ENCODE measurements at regions not wholly inside any gene's neighbourhood (a gene's known extent, or its start where the extent isn't known, plus 50 kb on each side); places are given as distances from the start of the nearest gene placed in this dataset.

DNA sequence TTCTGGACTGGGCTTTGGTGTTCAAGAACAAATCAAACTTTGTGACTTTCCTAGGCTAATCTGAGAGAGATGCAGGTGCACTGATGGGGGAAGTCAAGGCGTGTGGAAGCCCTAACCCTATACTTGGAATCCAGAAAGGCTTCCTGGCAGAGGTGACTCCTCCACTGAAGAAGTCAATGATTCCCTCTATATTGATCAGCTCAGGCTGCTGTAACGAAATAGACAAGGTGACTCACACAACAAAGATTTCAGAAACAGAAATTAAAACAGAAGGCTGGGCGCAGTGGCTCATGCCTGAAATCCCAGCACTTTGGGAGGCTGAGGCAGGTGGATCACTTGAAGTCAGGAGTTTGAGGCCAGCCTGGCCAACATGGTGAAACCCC is 69.6 kb upstream of the GGTA1 start:
- no peak for DNase-seq (ENCODE audit: low spot score)

DNA sequence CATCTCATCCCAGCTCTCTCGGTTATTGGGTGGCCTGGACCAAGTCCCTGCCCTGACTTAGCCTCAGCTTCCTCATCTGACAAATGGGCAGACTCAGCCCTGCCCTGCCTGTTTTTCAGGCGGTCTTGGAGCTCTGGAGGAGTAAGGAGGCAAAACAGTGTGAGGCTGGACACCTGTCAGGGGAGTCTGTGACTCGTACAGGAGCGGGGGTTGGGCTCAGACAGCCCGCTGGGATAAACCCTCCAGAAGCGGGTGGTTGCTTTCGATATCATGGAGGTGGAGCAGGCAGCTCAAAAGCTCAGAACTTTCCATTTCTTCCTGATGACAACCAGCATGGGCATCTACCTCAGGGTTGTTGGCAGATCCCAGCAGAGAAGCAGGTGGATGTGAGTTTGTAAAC is 72.9 kb upstream of the GGTA1 start:
- DNase-seq (ENCODE audit: low spot score), result no peak

DNA sequence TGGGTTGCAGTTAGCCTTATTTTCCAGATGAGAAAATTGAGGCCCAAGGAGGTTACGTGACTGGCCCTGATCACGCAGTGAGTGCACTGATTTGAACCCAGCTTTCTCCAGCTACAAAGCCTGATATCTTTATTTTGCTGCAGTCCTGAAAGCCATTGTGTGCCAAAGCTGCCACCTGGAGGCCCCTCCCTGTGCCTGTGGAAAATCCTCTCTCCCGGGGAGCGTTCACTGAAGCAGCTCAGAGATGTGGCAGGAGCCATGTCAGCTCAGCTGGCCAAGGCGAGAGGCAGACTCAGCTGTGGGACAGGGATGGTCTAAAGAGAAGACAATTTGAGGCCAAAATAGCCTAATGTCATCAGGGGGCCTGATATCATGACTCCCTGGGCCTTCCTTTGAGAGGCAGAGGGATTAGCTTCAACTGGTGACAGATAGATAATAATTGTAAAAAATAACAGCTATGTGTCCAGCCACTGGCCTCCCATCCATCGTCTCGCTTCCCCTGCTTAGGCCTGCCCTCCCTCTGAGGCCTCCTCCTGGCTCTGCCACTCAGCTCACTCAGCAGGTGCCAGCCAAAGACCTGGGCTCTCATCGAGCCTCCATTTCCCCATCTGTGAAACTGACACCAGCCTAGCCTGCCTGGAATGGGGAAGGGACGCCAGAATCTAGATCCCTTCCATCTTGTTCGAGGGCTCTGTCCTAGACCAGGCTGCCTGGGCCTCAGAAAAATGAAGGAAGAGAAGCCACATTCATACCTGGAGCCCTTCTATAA is 74.3 kb upstream of the GGTA1 start:
- DNase-seq (ENCODE audit: low spot score), result no peak

DNA sequence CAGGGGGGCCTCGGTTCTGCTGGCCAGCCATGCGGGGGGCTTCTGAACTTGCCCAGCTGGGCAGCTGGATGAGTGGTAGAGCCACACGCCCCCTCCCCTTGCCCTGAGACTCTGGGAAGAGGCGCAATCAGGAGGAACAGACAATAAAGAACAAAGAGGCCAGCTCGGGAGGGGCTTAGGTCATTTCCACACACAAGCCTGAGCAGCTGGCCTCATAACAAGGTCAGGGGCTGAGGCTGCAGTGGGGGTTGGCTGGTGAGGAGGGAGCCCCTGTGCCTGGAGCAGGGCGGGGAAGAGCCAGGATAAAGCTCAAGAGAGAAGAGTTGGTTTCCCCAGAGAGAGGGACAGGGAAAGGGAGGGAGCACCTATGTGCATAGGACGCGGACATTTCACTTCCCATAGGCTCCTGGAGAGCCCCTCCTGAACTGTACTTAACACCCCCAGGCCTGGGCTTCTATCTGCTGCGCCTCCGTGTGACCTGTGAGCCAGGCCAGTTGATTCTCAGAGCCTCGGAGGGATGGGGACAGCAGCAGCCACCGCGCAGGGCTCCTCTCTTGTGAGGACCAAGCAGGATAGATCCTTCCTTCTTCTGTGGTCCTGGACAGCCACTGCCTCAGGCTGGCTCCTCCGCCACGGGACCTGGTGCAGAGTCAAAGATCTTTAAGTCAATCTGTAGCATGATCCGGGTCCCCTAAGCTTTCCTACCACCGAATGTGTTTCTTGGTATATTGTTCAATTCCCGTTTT is 75.3 kb upstream of the GGTA1 start:
- no peak for DNase-seq (ENCODE audit: low spot score)

DNA sequence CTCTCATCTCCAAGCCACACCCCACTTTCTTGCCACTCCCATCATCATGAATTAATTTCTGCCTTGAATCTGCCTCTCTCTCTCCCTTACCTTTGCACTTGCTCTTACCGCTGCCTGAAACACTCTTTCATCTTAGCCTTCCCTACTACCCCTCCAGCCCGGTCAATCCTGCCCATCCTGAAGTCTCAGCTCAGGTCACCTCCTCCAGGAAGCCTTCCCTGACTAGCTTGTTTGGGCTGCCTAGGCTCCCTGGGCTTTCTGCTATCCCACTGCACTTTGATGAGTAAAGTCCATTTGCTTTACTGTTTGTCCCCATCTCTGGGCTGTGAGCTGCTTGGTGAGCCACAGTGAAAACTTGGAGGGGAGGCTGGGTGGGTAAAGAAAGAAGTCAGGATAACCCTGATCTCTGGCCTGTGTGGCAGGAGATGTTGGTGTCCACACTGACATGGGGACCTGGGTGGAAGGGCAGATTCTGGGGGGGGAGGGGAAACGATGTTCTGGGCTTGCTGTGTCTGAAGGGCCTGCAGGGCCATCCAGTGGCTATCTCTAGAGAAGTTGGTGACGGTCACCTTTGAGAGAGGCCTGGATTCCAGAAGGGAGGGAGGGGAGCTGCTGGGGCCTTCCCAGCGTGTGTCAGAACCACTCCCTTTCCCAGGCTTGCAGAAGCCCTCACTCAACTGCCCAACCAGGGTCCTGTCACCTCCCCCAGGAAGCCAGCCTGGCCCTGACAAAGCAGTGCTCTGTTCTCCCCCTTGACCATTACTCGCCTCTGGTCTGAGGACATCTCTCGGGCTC is 75.0 kb upstream of the DAB2IP start:
- DNase-seq (ENCODE audit: low spot score), result peak; percentile 36

DNA sequence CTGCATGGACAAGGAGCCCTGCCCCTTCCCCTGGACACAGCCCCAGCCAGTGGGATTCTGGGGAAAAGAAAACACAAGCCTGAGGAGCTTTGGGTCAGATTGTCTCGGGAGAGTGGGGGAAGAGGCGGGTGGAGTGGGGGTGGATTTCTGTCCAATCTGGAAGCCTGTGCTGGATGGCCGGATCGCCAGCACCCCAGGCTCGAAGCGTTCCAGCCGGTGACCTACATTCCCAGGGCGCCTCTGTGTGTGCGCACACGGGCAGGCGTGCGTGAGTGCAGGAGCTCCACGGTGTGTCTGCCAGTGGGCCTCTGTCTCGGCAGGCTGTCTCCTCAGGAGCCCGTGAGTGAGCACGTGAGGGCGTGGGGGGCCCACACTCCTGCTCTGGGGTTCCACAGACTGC is 74.3 kb upstream of the DAB2IP start:
- peak; percentile 52 for DNase-seq (ENCODE audit: low spot score)

DNA sequence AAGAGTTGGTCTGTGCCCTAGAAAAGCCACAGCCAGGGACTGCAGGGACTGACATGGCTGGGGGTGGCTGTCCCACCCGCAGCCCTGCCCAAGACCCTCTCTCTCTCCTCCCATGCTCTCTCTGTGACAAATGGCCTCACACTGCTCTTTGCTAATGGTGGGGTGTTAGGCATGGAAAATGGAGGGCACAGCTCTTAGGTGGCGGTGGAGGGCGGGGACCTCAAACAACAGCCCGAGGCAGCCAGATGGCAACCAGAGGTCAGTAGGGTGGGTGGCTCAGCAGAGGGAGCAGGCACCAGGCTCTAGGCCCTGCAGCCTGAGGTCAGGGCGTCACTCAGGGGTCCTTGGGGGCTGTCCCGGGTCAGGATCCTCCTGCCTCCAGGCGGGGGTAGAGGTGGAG is 73.9 kb upstream of the DAB2IP start:
- no peak for DNase-seq (ENCODE audit: low spot score)

DNA sequence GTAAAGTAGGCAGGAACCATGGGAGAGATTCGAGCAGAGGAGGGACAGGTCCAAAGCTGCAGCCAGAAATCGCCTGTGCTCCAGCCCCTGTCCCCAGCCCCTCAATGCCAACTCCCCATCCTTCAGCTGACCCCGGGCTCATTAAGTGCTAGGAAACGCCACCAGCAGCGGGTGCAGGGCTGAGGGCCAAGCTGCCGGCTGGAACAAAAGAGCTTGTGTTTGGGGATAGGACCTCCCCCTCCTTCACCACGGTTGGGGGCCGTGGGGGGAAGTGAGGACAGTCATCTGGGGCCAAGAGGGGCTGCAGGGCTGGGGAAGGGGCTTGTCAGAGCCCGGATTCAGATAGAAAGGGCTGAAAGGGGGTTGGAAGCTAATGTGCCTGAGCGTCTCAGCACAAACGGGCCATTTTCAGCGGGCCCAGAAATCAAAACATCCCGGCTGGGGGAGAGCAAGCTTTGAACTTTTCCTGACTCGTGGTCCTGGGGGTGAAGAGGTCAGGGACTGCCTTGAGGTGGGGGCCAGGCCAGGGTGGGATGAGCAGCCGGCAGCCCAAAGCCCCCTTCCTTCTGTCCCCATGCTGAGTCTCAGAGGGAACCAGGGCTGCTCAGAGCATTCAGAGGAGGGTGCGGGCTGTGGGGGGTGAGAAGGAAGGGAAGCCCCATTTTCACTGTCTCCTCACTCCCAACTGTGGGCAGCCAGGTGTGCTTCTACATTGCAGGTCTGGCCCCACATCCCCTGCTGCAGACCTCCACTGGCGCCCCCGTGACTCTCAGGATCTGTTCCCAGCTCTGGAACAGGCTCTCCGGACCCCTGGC is 69.4 kb upstream of the DAB2IP start:
- DNase-seq (ENCODE audit: low spot score), result peak; percentile 69

DNA sequence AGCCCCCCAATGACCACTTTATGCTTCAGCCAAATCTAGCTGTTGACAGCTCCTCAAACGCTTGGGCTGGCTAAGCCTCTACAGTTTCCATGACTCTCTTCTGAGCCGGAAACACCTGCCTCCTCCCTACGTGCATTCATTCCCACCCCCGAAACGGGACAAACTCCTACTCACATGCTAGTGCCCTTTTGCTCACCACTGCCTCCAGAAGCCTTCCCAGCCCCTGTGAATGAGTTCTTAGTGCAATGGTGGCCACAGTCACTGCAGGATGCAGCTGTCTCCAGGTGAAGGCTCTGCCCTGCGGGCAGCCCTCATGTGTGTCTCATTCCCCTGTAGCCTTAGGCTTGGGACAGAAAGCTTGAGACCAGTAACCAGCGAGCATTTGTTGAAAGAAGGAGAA is 68.8 kb upstream of the DAB2IP start:
- DNase-seq (ENCODE audit: low spot score), result no peak

DNA sequence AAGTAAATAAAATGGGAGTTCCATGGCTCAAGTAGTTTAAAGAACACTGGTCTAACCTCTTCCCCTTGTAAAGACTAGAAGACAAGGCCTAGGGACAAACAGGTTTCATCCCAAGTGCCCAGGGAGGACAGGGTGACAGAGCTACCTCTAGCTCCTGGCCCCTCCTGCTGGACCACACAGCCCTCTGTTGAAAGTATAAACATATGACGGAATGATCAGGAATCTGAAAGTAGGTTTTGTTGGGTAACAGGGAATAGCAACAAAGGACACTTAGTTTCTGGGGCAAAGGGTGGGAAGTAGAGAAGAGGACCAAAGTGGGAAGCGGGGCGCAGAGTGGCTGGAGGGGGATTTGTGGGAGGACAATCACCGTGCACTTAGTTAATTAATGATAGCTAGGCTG is 67.0 kb upstream of the DAB2IP start:
- no peak for DNase-seq (ENCODE audit: low spot score)

DNA sequence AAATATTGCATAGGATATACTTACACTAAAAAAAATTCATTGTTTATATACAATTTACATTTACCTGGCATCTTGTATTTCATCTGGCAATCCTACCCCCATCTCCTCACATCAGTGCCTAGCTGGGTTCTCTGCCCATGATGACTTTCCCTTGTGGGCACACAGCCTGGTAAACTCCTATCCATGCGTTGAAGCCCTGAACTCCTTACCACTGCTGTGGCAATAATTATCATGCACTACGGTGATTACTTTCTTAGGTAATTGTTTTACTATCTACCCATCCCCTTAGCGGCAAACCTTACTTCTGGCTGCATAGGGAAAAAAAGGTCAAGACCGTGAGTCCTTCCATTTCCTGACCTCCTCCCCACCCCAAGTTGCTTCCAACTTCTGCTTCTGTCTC is 63.6 kb upstream of the DAB2IP start:
- no peak for DNase-seq (ENCODE audit: low spot score)

DNA sequence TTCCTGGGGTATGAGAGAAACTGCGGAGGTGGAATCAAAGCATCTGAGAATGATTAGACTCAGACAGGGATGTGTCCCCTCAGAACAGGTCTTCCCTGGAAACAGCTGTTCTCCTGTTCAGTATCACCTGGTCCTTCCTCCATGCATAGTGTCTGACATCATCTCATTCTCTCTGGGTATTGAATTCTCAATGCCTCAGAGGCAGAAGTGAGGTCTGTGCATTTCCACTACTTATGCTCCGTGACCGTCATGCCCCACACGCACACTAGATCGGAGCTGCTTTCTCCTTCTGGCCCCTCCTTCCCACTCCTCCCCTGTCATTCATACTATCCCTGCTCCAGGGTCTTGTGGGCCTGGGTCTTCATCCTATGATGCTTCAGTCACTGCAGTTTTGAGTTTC is 61.4 kb upstream of the DAB2IP start:
- DNase-seq (ENCODE audit: low spot score), result no peak

DNA sequence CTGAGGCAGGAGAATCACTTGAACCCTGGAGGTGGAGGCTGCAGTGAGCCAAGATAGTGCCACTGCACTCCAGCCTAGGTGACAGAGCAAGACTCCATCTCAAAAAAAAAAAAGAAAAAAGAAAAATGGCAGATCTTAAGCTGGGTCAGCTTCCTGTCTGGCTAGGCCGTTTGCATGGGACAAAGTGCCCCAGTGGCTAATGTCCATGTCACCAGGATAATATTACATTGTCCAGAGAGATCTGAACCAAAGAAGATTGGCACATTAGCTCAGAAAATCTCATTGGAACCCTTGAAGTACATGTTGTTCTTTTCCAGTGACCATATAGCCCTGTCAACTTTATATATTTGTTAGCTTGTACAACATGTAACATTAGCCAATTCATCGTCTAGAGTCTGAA is 59.2 kb upstream of the DAB2IP start:
- no peak for DNase-seq (ENCODE audit: low spot score)

DNA sequence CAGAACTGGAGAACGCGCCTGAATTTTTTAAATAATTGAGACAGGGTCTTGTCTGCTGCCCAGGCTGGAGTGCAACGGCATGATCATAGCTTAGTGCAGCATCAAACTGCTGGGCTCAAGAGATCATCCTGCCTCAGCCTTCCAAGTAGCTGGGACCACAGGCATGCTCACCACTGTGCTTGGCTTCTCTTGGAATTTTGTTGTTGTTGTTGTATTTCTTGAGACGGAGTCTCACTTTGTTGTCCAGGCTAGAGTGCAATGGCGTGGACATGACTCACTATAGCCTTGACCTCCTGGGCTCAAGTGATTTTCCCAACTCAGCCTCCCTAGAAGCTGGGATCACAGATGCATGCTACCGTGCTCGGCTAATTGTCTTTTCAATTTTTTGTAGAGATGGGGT is 58.4 kb upstream of the DAB2IP start:
- DNase-seq (ENCODE audit: low spot score), result no peak

DNA sequence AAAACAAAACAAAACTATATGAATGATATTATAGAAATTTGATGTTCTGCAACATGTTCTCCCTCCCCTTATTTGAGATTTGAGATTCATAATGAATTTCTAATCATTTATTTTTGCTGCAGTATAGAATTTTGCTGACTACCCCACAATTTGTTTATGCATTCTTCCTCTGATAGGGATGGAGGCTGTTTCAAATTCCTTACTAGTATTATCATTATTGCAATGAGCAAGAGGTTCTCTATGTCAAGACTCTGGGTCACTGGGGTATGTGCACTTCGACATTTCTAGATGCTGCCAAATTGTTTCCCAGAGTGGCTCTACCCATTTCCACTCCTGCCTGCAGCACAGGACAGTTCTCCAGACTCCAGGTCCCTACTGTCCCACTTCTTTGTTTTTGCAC is 54.9 kb upstream of the DAB2IP start:
- no peak for DNase-seq (ENCODE audit: low spot score)

DNA sequence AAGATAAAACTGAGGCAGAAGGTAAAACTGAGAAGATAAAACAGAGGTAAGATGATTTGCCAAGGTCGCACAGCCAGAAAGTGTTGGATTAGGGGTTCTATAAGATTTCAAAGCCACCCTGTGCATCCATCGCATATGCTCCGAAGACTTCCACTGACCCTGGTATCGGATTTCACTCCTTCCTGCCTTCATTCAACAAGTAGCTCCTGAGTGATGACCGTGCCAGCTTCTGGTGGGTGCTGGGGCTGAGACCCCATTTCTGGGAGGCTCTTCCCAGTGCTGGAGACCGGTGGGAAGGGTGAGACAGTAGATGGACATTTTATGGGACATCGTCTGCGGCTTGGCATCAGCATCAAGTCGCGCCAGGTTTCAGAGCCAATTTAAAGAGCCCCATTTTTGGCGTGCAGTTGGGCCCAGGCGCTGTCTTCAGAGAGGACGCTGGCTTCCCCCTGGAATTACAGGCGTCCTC is 53.7 kb upstream of the DAB2IP start:
- no peak for DNase-seq (ENCODE audit: low spot score)

DNA sequence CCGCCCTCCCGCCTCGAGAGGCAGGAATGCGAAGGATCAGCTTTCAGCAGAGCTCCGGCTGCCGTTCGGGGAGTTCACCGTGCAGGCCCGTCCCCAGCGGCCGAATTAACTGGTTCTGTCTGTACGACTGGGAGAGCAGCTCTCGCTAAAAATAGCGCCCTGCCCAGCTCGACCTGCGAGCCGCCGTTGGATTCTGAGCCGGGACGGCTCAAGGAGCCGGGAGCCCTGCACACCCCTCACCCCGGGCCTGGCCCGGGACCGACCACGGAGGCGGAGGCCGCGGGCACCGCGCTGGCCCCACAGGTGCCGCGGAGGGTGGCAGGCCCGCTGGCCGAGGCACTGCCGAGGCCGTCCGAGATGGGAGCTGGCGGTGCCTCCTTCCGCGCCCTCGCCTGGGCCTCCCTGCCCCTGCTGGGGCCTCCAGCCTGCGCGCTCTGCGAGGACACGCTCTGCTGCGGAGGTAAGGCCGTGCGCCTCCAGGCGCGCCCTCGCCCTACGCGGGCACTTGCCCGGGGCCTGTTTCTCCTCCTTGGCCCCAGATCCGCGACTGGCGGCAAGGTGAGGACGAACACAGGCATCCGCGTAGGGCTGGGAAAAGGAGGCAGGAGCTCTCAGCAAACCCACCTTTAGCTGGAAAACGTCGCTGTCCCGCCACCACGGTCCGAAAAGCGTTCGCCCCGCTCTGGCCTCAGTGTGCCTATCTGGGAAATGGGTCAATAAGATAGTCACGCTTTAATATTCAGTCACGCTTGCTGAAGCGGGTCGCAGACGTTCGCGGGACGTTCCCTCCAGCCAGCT is 53.1 kb upstream of the DAB2IP start:
- DNase-seq (ENCODE audit: low spot score), result peak; percentile 92

DNA sequence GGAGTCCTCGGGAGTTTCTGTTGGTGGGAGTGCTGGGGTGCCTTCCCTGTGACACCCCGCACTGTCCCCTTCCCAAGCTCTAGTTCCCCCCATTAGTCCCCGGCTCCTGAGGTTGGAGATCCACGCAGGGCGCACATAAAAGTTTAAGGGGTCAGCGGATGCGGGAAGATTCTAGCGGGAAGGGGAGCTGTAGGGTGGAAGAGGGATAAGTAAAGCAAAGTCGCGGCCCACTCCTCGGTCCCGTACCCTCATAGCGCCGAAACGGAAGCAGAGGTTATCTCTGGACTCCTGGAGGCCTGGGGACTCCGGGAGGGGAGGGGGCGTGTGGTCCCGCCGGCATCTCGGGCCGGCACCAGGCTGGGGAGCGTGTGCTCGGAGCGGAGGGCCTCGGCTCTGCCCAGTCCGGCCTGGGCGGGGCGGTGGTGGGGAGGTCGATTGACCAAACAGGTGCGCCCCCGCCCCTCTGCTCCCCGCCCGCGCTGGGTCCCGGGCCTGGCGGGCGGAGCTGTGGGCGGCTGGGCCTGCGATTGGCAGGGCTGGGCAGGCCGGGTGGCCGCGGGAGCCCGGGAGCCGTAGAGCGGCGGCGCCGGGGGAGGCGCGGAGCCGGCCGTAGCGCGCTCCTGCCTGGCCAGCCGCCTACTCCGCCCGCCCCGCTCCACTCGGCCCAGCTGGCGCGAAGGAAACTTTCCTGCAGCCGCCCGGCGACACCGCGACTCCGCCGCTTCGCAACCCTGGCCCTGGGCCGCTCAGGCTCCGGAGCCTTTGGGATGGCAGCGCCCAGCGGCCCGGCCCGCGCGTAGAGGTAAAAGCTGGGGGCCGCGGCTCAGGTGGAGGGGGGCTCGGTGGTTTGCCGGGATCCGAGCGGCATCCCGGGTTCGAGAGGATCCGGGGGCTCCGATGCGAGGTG is 52.2 kb upstream of the DAB2IP start:
- peak; percentile 89 for DNase-seq (ENCODE audit: low spot score)

DNA sequence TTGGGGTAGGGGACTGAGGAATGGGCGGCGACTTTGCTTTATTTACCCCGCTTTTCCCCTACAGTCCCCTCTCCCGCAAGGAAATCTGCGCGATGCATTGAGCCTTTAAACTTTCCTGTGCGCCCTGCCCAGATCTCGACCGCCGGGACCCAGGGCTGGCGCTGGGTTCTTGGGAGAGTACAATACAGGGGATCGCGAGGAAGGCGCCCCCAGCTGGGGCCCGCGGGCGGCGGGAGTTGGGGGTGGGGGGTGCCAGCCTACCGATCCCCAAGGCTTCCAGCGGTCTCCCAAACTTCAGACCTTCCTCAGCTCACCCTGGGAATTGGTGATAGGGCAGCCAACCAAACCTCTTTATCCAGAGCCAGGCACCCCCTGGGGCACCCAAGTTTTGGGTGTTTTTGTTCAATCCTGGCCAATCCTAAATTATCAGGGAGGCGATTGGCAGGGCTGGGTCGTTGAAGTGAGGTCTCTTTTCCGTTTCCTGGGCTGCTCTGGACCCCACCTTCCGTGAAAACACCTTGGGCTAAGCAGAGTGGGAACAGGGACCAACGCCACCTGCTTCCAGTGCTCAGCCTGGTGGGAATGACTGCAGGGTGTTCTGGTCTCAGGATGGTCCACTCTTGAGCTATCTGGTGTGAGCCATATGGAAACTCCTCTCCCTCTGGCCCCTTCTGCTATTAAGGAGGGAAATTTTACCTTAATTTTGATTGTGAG is 51.4 kb upstream of the DAB2IP start:
- DNase-seq (ENCODE audit: low spot score), result peak; percentile 58

Measured in ecto neural progenitor cell (in vitro differentiated cells).